HepG2 (cell line): ENCODE measurements at regions not wholly inside any gene's neighbourhood (a gene's known extent, or its start where the extent isn't known, plus 50 kb on each side); places are given as distances from the start of the nearest gene placed in this dataset.

Experiments
- CC2D1A ChIP-seq: sonication (generic); formaldehyde crosslinking; IDR thresholded peaks from 2 replicates; pipeline ENCODE4 v1.8.1; 2023; ENCODE audit warnings: mild to moderate bottlenecking, missing genetic modification reagents
- GTF2F1 ChIP-seq: fragments of 150-350 bp; IDR thresholded peaks from 2 replicates; pipeline ENCODE4 v1.6.1; 2014; ENCODE audit warnings: low read length
- HDAC2 ChIP-seq: sonication (generic); formaldehyde crosslinking; IDR thresholded peaks from 2 replicates; pipeline ENCODE4 v1.4.0; 2020; ENCODE audit warnings: missing genetic modification reagents
- JUN ChIP-seq: sonication (generic); formaldehyde crosslinking; IDR thresholded peaks from 2 replicates; pipeline ENCODE4 v1.4.0; 2020; ENCODE audit warnings: mild to moderate bottlenecking, missing genetic modification reagents
- TARDBP ChIP-seq: sonication (generic); formaldehyde crosslinking; IDR thresholded peaks from 2 replicates; pipeline ENCODE4 v1.8.0; 2022; ENCODE audit warnings: mild to moderate bottlenecking, missing genetic modification reagents
- ZNF24 ChIP-seq: fragments of 450-650 bp; IDR thresholded peaks from 2 replicates; pipeline ENCODE4 v1.6.1; 2017; ENCODE audit warnings: antibody characterized with exemption, mild to moderate bottlenecking

DNA sequence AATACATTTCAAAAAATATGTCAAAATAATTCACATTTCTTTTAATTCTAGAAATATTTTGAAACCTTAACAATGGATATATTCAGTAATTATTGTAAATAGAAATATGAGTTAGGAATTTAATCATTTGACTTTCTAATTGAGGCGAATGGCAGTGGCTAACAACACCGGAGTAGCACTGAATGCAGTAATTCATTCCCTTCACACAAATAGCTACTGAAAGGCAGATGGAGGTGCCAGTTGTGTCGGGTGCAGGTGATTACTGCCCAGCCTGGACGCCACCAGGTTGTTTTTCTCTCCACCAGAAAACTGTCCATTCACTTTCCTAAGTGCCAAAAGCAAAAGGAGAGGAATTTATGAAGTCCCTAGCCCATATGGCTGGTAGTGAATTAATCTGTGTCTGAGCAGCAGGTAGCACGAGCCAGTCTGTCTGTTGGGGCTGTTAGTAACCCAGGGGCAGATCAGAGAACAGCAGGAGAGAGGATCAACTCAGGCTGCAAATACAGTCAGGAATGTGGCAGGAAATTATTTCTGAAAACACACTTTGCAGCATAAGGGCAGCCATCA, 79.3 kb upstream of the GMNC start:
- TF ChIP-seq ZNF24, result no peak
- TF ChIP-seq GTF2F1, result no peak
- no peak for TF ChIP-seq HDAC2
- no peak for TF ChIP-seq TARDBP (CRISPR knock-in tag)
- no peak for TF ChIP-seq JUN (CRISPR knock-in tag)
- TF ChIP-seq CC2D1A (CRISPR knock-in tag), result no peak
